ENCODE measurements at regions not wholly inside any gene's neighbourhood (a gene's known extent, or its start where the extent isn't known, plus 50 kb on each side); places are given as distances from the start of the nearest gene placed in this dataset.

DNA sequence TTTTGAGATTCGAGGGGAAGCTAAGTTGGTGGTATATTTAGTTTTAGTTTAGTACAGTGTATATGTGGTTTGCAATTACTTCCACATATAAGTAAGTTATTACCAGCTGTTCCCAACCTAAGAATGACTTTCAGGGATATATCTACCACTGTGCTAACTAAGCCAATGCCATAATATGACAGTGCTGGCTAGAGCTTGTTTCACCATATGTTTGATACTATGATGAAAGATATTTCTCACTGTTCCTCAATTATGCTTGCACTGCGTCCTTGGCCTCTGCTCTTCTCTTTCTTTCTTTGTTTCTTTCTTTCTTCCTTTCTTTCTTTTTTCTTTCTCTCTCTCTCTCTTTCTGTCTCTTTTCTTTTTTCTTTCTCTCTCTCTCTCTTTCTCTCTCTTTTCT is 113.8 kb upstream of the SKAP2 start:
- TF ChIP-seq, protein P1, sequence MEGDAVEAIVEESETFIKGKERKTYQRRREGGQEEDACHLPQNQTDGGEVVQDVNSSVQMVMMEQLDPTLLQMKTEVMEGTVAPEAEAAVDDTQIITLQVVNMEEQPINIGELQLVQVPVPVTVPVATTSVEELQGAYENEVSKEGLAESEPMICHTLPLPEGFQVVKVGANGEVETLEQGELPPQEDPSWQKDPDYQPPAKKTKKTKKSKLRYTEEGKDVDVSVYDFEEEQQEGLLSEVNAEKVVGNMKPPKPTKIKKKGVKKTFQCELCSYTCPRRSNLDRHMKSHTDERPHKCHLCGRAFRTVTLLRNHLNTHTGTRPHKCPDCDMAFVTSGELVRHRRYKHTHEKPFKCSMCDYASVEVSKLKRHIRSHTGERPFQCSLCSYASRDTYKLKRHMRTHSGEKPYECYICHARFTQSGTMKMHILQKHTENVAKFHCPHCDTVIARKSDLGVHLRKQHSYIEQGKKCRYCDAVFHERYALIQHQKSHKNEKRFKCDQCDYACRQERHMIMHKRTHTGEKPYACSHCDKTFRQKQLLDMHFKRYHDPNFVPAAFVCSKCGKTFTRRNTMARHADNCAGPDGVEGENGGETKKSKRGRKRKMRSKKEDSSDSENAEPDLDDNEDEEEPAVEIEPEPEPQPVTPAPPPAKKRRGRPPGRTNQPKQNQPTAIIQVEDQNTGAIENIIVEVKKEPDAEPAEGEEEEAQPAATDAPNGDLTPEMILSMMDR (conservative IDR thresholded peaks at IDR 0.05 in 1 of 2, IDR thresholded peaks at IDR 0.05 in 1 of 2; ENCODE audit: extremely low read depth in 1 of 2, insufficient read depth in 1 of 2, low read depth in 1 of 2, low read length in 2 of 2): no peak
- TF ChIP-seq EZH2 (IDR thresholded peaks at IDR 0.05; ENCODE audit: borderline replicate concordance, low read length): no peak
